NCI-H1048 (cell line): ENCODE measurements at regions not wholly inside any gene's neighbourhood (a gene's known extent, or its start where the extent isn't known, plus 50 kb on each side); places are given as distances from the start of the nearest gene placed in this dataset.

Experiments
- DNase-seq: peaks from one replicate; lab custom pipeline; 2025; lab: John Stamatoyannopoulos, UW

DNA sequence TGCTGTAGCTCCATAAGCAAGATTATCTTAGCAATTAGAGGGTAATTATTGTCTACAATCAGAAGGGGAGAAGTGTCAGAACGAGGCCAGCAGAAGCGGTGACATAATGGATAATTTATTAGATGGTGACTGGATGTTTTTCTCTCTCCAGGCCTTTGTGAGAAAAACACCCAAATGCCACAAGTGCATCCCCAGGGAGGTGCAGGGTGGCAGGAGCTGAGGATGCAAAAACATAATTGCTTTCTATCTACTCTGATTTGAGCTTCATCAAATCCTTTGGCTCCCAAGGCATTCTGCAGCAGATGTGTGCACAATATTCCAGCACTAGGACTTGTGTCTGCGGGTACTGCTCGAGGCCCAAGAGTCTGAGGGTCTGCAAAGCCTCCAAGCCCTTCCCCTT lies 220.1 kb upstream of the SERP2 start:
- no peak for DNase-seq

DNA sequence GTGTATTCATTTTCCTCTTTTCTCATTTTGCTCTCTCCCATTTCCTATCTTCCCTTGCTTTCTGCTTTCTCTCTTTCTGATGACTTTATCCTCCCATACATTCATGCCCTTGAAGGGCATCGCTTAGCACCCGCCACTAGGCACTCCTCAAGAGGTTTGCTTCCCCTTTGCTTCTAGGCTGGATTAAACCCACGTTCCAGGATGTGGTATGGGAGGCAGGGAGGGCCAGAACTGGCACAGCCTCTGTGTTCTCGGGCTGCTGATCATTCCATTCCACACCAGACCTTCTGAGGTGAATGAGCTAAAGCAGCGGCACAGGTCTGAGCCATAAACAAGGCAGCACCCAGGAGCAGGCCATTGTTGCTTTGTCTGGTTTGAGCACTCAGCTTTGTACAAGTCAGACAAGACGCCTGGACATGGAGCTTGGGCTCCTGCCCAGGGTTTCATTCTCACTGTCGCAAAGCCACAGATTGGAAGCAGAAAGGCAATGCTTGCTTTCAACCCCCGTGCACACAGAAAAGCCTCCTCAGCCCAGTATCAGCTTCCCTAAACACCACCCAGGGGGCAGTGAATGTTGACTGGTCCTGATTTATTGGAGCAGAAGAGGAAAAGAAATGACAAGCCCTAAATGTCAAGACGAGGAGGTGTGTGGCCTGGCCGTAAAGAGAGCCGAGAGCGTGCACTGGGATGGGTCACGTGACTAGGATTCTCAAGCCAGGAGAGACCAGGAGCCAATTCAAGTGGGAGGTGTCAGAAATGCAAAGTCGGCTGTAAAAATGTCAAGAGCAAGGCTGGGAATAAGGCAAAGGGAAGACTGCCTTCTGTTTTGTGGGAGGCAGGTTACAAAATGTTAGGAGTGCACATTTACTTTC lies 218.0 kb upstream of the SERP2 start:
- DNase-seq, result no peak

DNA sequence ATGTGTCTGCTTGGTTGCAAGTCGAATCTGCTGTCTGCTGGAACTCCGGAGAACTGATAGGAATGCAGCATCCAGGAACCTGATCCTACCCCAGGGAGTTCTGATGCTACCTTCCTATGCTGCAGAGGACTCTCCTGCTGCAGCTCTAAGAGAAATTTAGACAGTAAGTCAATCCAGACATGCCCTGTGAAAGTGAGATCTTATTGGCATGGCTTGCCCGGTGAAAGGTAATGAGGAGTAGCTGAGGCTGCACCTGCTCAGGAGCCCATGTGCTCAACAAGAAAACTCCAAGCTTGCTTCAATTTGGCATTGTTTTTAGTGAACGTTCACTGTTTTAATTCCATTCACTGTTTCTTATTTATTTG lies 217.3 kb upstream of the SERP2 start:
- no peak for DNase-seq

DNA sequence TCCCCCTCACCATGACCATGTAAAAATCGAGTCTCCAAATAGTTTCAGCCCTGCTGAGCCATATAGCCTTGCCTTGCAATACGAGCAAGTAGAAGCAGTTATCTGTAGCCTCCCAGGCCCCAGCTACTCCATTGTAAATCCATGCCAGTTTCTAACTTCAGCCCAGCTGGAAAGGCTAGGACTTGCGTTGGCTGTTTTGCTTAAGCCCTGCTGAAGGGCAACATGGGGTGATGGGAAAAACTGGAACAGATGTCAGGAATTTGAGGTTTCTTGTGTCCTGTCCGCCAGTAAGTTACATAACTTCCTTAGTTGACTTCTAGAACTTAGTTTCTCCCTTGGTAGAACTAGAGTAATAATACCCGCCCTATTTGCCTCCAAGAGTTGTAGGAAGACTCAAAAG lies 216.0 kb upstream of the SERP2 start:
- DNase-seq, result no peak

DNA sequence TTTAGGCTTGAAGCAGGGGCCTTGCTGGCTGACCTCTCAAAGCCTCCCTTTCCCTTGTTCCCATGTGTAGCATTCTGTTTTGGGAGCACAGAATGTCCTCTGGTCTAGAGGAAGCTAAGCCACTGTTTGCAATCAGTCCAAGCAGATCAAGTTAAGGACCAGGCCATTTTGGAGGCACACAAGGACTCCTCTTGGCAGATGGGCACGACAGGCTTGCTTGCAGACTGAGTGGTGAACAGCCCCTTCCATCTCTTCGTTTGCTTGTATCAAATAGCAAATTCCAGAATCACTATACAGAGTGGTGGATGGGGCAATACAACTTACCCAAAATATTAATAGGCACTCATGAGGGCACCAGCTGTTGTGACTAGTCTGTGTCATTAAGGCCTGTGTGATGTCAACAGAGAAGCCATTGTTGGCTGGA lies 215.5 kb upstream of the SERP2 start:
- no peak for DNase-seq

DNA sequence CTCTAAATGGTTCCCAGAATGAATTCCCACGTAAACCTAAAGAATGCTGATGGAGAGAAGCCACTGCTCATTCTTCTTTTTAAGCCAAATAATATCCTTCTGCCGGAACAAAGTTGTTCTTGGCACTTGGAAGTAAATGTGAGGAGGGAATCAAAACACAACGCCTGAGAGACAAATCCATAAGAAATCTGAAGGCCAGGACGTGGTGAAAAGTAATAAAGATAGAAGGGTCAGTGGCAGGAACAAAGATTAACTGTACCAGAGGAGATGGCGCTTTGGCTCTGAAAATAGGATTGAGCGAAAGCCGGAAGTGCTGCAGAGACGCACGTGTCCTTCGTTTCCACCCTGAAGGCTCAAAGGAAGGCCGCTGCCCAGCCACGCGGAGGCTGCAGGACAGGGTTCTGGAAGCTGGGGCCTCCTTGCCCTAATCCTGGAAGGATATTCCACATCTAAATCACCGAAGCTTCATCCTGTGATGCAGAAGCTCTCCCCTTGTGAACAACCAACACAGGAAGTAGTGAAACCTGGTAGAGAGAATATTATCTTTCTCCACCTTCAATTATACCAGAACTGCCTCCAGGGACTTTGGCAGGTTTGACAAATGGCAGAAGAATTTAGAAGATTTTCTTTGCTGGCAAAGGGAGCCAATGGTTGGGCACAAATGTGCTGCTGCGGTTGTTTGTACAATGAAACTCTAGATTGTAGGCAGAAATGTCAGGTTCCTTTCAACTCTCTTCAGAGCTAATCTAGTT lies 214.6 kb upstream of the SERP2 start:
- DNase-seq, result no peak

DNA sequence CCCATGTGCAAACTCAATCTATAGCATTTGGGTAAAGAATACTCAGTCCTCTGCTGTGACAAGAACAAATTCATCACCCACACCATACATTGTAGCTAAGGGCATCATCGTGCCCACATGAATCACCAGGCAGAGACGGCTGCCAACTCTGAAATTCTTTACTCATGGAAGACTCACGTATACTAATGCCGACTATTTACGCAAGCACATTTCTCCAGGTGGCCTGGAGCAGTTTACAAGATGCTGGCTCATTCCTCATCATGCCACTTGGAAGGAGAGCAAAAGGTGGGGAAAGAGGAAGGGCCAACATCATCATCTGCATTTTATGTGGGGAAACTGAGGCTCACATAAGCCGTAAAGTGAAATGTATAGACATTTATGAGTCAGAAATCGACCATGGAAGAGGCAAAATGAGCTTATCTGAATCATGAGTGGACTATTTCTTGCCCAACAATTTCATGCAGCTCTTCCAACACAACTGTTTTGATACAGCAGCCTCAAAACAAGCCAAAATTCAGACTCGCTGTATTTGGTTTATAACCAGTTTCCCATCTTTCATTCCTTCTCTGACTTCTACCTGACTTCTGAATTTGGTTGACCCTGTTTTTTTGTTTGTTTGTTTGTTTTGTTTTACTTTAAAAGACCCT lies 213.9 kb upstream of the SERP2 start:
- no peak for DNase-seq

DNA sequence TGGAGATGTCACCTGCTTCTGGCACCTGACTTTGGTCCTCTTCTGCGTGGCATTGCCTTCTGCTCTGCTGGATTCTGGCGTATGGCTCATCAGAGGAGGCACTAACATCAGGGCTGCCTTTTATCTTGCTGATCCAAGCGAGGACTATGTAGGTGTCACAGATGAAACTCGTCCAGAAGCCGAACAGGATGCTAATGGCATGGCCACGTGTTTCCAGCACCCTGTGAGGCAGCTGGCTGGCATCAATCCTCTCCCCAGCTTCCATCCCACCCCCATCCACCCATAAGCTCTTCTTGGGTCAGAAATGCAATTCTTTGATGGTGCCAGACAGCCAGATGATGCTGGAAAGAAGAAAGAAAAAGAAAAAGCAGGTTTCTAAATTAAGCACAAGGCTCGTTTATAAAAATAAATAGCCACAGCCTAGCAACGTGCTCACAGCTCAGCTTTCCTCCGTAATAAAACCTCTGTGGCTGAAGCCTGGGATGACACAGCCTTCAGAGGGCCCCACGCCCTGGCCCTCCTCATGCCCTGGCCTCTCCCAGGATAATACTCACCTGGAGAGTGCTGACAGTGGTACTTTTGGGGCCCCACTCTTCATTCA lies 212.9 kb upstream of the SERP2 start:
- no peak for DNase-seq

DNA sequence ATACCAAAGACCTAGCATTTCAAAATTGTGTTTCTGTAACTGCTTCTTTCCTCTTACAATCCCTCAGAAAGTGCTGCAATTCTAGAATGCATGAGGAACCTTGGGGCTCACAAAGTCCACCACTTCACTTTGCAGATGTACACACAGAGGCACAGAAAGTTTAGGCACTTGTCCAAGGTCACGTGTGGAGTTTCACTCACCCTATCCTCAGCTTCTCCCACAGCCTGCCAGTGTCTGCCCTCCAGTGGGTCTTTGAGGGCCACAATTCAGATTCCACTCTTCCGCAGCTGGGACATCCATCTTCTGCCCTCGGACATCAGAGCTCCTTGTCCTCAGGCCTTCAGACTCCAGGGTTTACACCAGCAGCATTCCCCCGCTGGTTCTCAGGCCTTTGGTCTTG lies 210.5 kb upstream of the SERP2 start:
- no peak for DNase-seq

DNA sequence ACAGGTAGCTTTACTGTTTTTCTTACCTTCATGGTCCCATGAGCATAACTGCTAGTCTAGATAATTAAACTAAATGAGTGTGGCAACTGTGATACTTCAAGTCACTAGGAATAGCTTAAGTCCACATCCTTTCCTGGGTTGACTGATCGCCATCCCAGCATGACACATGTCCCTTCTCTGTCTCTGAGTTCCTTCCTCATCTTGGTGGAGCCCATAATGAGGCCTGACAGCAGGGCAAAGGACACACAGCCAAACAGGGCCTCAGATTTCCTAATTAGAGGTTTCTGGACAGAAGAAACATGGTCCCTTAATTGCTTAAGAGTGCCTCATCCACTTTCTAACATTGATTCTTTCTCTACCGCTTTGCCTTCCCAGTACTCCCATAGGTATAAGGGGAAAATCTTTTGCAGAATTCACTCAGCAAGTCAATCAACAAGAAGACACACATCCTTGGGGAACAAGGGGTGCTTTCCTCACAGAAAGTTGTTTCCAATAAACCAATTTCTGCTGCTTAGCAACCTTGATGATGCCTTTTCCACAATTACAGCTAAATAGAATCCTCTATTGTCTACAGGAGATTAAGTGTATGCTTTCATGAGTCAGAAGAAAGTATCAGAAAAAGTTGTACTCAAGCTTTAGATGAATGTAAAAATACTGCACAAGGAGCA lies 208.3 kb upstream of the SERP2 start:
- no peak for DNase-seq

DNA sequence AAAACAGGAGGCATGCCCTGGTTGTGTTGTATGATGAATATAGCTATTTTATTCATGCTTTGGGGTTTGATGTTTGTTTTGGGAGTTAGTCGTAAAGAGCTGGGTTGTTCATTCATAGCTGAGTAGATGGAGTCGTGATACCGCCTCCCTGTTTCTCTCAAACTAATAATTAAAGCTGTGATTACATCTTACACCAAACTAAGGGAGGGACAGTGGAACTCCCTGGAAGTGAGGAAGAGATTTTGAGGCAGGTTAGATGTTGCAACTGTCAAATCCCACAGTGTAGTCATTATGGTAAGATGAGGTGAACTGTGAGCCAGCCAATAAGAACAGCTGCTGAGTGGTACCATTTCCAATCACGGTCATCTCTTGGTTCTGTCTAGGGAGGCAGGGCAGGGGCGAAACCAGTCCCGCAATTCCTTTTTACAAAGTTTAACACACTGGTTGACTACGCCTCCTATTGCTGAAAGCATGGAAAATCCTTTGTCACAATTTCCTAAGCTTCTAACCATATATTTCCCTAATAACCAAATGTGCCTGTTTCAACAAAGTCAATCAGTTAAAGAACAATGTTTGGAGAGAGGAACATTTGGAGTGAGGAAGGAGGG lies 207.6 kb upstream of the SERP2 start:
- no peak for DNase-seq

DNA sequence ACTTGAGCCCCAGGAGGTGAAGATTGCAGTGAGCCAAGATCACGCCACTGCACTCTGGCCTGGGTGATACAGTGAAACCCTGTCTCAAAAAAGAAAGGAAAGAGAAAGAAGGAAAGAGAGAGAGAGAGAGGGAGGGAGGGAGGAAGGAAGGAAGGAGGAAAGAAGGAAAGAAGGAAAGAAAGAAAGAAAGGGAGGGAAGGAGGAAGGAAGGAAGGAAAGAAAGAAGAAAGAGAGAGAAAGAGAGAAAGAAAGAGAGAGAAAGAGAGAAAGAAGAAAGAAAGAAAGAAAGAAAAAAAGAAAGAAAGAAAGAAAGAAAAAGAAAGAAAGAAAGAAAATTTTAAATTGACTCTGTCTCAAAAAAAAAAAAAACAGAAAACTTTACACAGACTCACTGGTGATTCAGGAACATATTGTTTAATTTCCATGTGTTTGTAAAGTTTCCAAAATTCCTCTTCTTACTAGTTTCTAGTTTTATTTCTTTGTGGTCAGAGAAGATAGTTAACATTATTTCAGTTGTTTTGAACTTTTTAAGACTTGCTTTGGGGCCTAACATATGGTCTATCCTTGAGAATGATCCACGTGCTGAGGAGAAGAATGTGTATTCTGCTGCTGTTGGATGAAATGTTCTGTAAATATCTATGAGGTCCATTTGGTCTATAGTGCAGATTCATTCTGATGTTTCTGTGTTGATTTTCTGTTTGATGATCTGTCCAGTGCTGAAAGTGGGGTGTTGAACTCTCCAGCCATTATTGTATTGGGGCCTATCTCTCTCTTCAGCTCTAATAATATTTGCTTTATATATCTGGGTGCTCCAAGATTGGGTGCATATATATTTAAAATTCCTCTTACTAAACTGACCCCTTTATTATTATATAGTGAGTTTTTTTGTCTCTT lies 204.4 kb upstream of the SERP2 start:
- no peak for DNase-seq

DNA sequence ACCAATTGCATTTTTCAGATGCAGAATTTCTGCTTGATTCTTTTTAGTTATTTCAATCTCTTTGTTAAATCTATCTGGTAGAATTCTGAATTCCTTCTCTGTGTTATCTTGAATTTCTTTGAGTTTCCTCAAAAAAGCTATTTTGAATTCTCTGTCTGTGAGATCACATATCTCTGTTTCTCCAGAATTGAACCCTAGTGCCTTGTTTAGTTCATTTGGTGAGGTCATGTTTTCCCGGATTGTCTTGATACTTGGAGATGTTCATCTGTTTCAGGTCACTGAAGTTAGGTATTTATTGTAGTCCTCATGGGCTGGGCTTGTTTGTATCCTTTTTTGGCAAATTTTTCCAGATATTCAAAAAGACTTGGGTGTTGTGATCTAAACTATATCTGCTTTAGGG lies 202.9 kb upstream of the SERP2 start:
- DNase-seq, result no peak

DNA sequence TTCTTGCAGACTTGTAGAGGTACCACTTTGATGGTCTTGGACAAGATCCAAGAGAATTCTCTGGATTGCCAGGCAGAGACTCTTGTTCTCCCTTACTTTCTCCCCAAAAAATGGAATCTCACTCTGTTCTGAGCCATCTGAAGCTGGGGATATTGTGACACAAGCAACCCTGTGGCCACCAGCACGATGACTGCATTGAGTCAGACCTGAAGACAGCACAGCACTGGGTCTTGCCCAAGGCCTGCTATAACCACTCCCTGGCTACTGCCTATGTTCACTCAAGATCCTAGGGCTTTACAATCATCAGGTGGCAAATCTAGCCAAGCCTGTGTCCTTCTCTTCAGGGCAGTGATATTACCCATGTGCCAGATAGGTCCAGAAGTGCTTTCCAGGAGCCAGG lies 202.5 kb upstream of the SERP2 start:
- DNase-seq, result no peak

DNA sequence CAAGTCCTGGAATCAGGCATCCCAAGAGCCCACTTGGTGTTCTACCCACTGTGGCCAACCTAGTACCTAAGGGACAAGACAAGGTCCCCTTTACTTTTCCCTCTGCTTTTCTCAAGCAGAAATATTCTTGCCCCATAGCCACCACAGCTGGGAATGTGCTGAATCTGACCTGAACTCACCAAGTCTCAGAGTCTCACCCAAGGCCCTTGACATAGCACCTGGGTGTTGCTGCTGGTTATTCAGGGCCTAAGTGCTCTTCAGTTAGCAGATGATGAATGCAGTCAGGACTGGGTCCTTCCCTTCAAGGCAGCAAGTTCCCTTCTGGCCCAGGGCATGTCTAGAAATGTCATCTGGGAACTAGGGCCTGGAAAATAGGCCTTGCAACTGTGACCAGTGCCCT lies 201.8 kb upstream of the SERP2 start:
- DNase-seq, result no peak

DNA sequence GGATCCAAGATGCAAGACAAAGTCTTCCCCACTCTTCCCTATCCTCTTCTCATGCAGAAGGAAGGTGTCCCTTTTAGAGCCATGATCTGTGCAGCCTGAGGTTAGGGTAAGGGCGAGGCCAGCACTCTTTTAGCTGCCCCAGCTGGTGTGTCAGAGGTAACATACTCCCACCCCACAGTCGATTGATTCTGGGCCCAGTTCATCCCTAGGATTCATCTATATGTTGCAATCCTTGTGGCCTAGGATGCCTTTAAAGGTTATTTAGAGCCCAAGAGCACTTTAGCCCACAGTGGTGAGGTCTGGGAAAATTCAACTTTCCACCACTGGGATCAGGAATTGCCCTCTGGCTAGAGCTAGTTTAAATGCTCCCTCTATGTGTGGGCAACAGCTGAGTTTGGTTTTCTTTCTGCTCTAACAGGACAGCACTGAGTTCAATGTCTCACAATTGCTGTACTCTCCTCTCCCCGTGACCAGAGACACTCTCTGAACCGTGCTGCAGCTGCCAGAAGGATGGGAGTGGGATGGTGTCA lies 201.3 kb upstream of the SERP2 start:
- no peak for DNase-seq

DNA sequence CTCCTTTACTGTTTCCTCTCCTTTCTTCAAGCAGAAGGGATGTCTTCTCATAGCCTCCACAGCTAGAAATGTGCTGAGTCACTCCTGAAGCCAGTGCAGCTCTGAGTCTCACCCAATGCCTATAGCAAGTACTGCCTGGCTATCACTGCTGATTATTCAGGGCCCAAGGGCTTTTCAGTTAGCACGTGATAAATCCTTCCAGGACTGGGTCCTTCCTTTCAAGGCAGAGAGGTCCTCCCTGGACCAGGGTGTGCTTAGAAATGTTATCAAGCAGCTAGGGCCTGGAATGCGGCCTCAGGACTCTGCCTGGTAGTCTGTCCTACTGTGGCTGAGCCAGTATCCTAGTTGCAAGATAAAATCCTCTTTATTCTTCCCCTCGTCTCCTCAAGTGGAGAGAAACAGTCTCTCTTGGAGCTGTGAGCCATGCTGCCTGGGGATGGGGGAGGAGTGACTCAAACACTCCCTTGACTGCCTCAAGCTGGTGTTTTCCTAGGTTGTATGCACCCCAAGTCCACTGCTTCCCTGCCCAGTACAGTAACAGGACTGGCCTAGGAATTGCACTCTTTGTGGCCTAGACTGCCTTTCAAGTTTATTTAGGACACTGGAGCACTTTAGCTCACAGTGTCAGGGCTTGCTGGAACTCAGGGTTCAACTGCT lies 198.7 kb upstream of the SERP2 start:
- DNase-seq, result no peak

DNA sequence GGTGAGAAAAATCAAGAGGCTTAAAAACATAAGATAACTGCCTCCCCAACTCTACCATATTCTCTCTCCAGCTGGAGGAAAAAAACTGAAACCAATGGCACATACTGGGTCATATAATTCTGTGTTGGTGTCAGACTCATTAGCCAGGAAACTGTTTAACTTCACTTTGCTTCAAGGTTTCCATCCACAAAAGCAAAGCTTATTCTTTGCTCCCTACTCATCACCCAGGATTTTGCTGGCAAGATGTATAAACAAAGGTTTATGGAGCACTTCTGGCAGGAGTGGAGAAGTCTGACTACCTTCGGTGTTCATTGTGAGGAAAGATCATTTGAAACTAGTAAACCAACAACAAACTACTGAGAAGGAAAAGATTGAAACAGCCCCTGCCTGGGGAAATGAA lies 197.5 kb upstream of the SERP2 start:
- DNase-seq, result no peak

DNA sequence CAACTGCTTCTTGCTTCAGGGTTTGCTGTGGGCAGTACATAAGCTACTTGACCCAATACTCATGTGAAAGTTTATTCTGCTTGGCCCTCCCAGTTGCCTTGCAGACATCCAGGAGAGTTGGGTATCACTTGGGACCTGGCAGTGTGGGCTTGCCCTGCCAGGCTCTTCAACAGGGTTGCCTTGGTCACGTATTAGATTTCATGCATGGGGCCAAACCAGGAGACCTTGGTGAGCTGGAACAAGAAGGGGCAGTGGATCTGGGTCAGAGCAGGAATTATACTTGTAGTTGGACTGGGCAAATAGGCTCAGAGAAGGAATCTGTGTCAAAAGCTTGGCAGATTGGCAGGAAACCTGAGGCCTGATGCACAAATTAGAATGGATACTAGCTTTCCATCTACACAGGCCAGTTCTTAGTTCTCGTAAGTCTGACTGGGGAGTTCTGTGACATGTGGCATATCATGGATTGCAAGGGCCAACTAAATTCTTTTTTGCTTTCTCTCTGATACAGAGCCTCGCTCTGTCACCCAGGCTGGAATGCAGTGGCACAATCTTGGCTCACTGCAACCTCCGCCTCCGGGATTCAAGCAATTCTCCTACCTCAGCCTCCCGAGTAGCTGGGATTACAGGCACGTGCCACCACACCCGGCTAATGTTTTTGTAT lies 192.6 kb upstream of the SERP2 start:
- DNase-seq, result no peak
